ENCODE measurements at regions not wholly inside any gene's neighbourhood (a gene's known extent, or its start where the extent isn't known, plus 50 kb on each side); places are given as distances from the start of the nearest gene placed in this dataset.
A peak's percentile ranks its signal among the peaks of the same experiment; 100 is the strongest.

DNA sequence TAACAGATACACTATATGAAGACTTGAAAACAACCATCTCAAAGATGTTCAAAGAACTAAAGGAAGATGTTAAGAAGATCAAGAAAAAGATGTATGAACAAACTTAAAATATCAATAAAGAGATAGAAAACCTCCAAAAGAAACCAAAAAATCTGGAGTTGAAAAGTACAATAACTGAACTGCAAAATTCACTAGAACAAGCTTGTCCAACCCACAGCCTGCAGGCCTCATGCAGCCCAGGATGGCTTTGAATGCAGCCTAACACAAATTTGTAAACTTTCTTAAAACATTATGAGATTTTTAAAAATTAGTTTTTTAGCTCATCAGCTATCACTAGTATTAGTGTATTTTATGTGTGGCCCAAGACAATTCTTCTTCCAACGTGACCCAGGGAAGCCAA is 77.0 kb upstream of the DCTD start:
- DNase-seq (ENCODE audit: insufficient read length, low spot score, missing footprints) = no peak
- H3K27me3 ChIP-seq (ENCODE audit: insufficient read depth, low read length) = no peaks in the 10 kb centered on the region
- H3K4me3 ChIP-seq (ENCODE audit: insufficient read depth, low read length) = no peak overlapping the region
- no peak overlapping the region for H3K27ac ChIP-seq (ENCODE audit: low read depth, low read length)
- no peaks in the 10 kb centered on the region for H3K36me3 ChIP-seq (ENCODE audit: insufficient read depth, low read length)
- no peak overlapping the region for H3K4me2 ChIP-seq (ENCODE audit: insufficient read depth, low read length)
- no peaks in the 10 kb centered on the region for H4K20me1 ChIP-seq (ENCODE audit: insufficient read depth, low read length)
- no peaks in the 10 kb centered on the region for H3K79me2 ChIP-seq (ENCODE audit: insufficient read depth, low read length)
- H3K4me1 ChIP-seq (ENCODE audit: insufficient read depth, low read length) = no peaks in the 10 kb centered on the region
- TF ChIP-seq, protein P1, sequence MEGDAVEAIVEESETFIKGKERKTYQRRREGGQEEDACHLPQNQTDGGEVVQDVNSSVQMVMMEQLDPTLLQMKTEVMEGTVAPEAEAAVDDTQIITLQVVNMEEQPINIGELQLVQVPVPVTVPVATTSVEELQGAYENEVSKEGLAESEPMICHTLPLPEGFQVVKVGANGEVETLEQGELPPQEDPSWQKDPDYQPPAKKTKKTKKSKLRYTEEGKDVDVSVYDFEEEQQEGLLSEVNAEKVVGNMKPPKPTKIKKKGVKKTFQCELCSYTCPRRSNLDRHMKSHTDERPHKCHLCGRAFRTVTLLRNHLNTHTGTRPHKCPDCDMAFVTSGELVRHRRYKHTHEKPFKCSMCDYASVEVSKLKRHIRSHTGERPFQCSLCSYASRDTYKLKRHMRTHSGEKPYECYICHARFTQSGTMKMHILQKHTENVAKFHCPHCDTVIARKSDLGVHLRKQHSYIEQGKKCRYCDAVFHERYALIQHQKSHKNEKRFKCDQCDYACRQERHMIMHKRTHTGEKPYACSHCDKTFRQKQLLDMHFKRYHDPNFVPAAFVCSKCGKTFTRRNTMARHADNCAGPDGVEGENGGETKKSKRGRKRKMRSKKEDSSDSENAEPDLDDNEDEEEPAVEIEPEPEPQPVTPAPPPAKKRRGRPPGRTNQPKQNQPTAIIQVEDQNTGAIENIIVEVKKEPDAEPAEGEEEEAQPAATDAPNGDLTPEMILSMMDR (IDR thresholded peaks at IDR 0.05; ENCODE audit: extremely low read depth, low read depth, low read length) = no peak
- no peaks in the 10 kb centered on the region for H3K9me3 ChIP-seq (ENCODE audit: low read depth, low read length)
- H2AFZ ChIP-seq (ENCODE audit: low read length) = no peak overlapping the region

DNA sequence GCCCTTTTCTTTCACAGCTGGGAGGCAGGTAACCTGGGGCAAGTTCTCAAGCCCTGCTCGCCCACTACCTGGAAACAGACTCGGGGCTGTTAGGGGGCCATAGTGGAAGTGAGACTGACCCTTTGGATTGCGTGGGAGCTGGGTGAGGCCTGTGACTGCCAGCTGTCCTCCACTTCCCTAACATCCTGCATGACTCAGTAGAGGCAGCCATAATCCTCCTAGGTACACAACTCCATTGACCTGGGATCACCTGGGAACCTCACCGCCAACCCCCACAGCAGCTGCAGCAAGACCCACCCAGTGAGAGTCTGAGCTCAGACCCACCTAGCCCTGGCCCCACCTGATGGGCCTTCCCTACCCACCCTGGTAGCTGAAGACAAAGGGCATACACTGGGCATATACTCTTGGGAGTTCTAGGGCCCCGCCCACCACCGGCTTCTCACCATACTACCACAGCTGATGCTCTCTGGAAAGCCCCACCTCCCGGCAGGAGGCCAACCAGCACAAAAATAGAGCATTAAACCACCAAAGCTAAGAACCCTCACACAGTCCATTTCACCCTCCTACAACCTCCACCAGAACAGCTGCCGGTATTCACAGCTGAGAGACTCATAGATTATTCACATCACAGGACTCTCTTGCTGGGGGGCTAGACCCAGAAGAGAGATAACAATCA is 61.1 kb upstream of the DCTD start:
- Histone ChIP-seq H3K27me3 (ENCODE audit: insufficient read depth, low read length) (no peaks in the 10 kb centered on the region), H3K27ac (ENCODE audit: low read depth, low read length) (no peak overlapping the region), H2AFZ (ENCODE audit: low read length) (peak overlapping the region; percentile 51), H3K9me3 (ENCODE audit: low read depth, low read length) (no peaks in the 10 kb centered on the region), H3K4me1 (ENCODE audit: insufficient read depth, low read length) (peaks cover 19% of the 10 kb centered on the region), H3K4me2 (ENCODE audit: insufficient read depth, low read length) (no peak overlapping the region), H3K4me3 (ENCODE audit: insufficient read depth, low read length) (no peak overlapping the region), H3K36me3 (ENCODE audit: insufficient read depth, low read length) (no peaks in the 10 kb centered on the region), H4K20me1 (ENCODE audit: insufficient read depth, low read length) (no peaks in the 10 kb centered on the region), H3K79me2 (ENCODE audit: insufficient read depth, low read length) (no peaks in the 10 kb centered on the region)
- DNase-seq (ENCODE audit: insufficient read length, low spot score, missing footprints) = peak; percentile 41
- TF ChIP-seq, protein P1 (IDR thresholded peaks at IDR 0.05; ENCODE audit: extremely low read depth, low read depth, low read length) = no peak

DNA sequence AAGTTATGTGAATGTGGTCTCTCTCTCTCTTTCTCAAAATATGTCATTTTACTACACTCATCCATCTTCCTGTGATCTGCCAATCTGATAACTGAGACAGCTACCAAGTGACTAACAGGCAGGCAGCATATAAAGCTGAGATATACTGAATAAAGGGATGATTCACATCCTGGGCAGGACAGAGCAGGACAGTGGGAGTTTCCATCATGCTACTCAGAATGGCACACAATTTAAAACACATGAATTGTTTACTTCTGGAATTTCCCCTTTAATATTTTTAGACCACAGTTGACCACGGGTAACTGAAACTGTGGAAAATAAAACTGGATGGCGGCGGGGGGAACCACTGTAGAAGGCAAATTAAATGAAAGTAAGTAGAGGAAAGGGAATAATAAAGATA is 58.6 kb upstream of the DCTD start:
- Histone ChIP-seq H4K20me1 (ENCODE audit: insufficient read depth, low read length) (no peaks in the 10 kb centered on the region), H3K79me2 (ENCODE audit: insufficient read depth, low read length) (no peaks in the 10 kb centered on the region), H3K27ac (ENCODE audit: low read depth, low read length) (peak overlapping the region; percentile 52), H3K4me1 (ENCODE audit: insufficient read depth, low read length) (peaks cover 20% of the 10 kb centered on the region), H2AFZ (ENCODE audit: low read length) (no peak overlapping the region), H3K4me3 (ENCODE audit: insufficient read depth, low read length) (no peak overlapping the region), H3K36me3 (ENCODE audit: insufficient read depth, low read length) (no peaks in the 10 kb centered on the region), H3K9me3 (ENCODE audit: low read depth, low read length) (no peaks in the 10 kb centered on the region), H3K27me3 (ENCODE audit: insufficient read depth, low read length) (no peaks in the 10 kb centered on the region), H3K4me2 (ENCODE audit: insufficient read depth, low read length) (peak overlapping the region; percentile 55)
- DNase-seq (ENCODE audit: insufficient read length, low spot score, missing footprints) = peak; percentile 88
- TF ChIP-seq, protein P1 (IDR thresholded peaks at IDR 0.05; ENCODE audit: extremely low read depth, low read depth, low read length) = no peak

DNA sequence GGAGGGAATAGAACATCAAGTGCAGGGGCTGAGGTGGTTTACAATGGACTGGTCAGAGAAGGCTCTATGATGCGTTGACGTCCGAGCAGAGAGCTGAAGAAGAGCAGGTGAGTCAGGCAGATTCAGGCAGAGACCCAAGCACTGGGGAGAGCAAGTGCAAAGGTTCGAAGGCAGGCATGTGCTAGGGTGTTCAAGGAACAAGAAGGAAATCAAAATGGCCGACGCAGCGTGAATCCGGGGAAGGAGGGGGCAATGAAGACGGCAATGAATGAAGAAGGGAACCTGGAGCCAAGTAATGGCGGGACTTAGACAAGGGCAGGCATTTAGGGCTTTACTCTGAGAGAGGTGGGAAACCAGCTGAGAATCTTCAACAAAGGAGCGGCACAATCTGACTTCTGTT is 56.8 kb upstream of the DCTD start:
- Histone ChIP-seq H3K27me3 (ENCODE audit: insufficient read depth, low read length) (no peaks in the 10 kb centered on the region), H3K36me3 (ENCODE audit: insufficient read depth, low read length) (no peaks in the 10 kb centered on the region), H3K9me3 (ENCODE audit: low read depth, low read length) (no peaks in the 10 kb centered on the region), H2AFZ (ENCODE audit: low read length) (peak overlapping the region; percentile 1), H3K4me2 (ENCODE audit: insufficient read depth, low read length) (peak overlapping the region; percentile 1), H3K4me1 (ENCODE audit: insufficient read depth, low read length) (peaks cover 26% of the 10 kb centered on the region), H3K27ac (ENCODE audit: low read depth, low read length) (peak overlapping the region; percentile 3), H3K79me2 (ENCODE audit: insufficient read depth, low read length) (no peaks in the 10 kb centered on the region), H4K20me1 (ENCODE audit: insufficient read depth, low read length) (no peaks in the 10 kb centered on the region), H3K4me3 (ENCODE audit: insufficient read depth, low read length) (no peak overlapping the region)
- TF ChIP-seq, protein P1 (IDR thresholded peaks at IDR 0.05; ENCODE audit: extremely low read depth, low read depth, low read length) = no peak
- DNase-seq (ENCODE audit: insufficient read length, low spot score, missing footprints) = no peak
